SK-N-SH treated with all-trans-retinoic acid at 6 μM for 48 hours (cell line): ENCODE measurements at regions not wholly inside any gene's neighbourhood (a gene's known extent, or its start where the extent isn't known, plus 50 kb on each side); places are given as distances from the start of the nearest gene placed in this dataset.

ENCODE experiments used
- ARNTL ChIP-seq: fragments of 450-650 bp; formaldehyde crosslinking; IDR thresholded peaks from 2 replicates; pipeline ENCODE4 v1.5.0; 2020; ENCODE audit warnings: low read depth, mild to moderate bottlenecking, moderate library complexity, borderline replicate concordance
- ZFP30 ChIP-seq: fragments of 450-650 bp; formaldehyde crosslinking; IDR thresholded peaks from 2 replicates; pipeline ENCODE4 v1.5.0; 2022; ENCODE audit warnings: mild to moderate bottlenecking, moderate library complexity

DNA sequence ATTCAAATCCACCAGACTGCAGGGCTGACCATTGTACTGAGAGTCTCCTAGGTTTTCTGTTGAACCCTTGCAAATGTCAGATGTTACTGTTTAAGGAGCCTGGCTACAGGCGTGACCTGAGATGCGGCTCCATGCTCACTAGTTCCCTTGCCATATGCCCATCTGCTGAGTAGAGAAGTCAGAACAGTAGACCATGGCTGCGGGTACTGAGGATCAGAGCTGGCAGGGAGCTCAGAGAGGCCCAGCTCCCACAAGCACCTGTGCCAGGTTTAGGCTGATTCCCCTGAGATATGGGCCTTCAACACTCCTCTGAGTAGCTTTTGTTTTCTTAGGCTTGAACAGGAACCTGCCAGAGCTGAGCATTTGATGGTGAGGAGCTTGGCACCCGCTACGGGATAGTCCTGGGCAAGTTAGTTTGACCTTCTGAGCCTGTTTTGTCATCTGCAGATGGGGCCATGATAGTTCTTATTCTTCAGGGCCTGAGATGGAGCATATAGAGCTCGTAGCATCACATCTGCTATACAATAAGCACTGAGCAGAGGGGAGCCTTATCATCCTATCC lies 83.7 kb downstream of the BOD1 start:
- no peak for TF ChIP-seq ARNTL (CRISPR knock-in tag)
- TF ChIP-seq ZFP30 (CRISPR knock-in tag): no peak
